ENCODE measurements at regions not wholly inside any gene's neighbourhood (a gene's known extent, or its start where the extent isn't known, plus 50 kb on each side); places are given as distances from the start of the nearest gene placed in this dataset.

- TF ChIP-seq, protein P1, sequence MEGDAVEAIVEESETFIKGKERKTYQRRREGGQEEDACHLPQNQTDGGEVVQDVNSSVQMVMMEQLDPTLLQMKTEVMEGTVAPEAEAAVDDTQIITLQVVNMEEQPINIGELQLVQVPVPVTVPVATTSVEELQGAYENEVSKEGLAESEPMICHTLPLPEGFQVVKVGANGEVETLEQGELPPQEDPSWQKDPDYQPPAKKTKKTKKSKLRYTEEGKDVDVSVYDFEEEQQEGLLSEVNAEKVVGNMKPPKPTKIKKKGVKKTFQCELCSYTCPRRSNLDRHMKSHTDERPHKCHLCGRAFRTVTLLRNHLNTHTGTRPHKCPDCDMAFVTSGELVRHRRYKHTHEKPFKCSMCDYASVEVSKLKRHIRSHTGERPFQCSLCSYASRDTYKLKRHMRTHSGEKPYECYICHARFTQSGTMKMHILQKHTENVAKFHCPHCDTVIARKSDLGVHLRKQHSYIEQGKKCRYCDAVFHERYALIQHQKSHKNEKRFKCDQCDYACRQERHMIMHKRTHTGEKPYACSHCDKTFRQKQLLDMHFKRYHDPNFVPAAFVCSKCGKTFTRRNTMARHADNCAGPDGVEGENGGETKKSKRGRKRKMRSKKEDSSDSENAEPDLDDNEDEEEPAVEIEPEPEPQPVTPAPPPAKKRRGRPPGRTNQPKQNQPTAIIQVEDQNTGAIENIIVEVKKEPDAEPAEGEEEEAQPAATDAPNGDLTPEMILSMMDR (conservative IDR thresholded peaks at IDR 0.05): no peak
- TF ChIP-seq EZH2 (IDR thresholded peaks at IDR 0.05; ENCODE audit: low read depth): no peak
Observed at GRCh38 chr5:121478636-121479035, 373.0 kb upstream of the FTMT start.
